SK-N-MC (cell line): ENCODE measurements at regions not wholly inside any gene's neighbourhood (a gene's known extent, or its start where the extent isn't known, plus 50 kb on each side); places are given as distances from the start of the nearest gene placed in this dataset.

Experiments
- EZH2 ChIP-seq: fragments of 200-600 bp; sonication (generic); IDR thresholded peaks from one replicate; pipeline ENCODE4 v1.6.1; 2017; ENCODE audit warnings: antibody characterized with exemption
- POLR2AphosphoS5 ChIP-seq: IDR thresholded peaks from 2 replicates; pipeline ENCODE4 v1.6.1; 2012; ENCODE audit warnings: mild to moderate bottlenecking, low read depth, low read length, borderline replicate concordance

DNA sequence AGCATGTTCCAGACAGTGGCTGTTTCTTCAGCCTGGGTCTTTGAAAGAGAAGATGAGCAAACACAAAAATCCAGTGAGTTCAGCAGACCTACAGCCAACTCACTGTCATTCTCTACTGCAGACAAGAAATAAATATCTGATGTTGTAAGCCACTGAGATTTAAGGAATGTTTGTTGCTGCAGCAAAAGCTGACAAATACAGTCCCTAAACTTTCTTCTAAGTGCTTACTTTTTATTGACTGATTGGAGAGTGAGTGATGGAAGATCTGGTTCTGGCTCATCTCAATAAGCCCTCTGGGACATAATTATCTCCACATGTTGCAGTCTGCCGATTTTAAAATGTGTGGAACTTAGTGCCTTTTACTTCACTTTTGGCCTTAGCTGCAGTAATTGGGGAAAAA, 69.9 kb upstream of the LMNB1 start:
- TF ChIP-seq EZH2 (no peak), POLR2AphosphoS5 (no peak)
